Fibroblast of lung (primary cell): ENCODE measurements at regions not wholly inside any gene's neighbourhood (a gene's known extent, or its start where the extent isn't known, plus 50 kb on each side); places are given as distances from the start of the nearest gene placed in this dataset.

Experiments
- DNase-seq, 2 donors: peaks; one replicate each; pipeline versions ENCODE4 v3.0.0 to v3.0.0-alpha.2; 2010; ENCODE audit warnings: low read depth in 2 of 2
- H2AFZ ChIP-seq: 2 replicates; pipeline ENCODE4 v1.5.1; 2012; ENCODE audit warnings: low read length, control low read depth, inconsistent platforms
- H3K27ac ChIP-seq: 2 replicates; pipeline ENCODE4 v1.5.1; 2011; ENCODE audit warnings: low read length, control low read depth; ENCODE audit not compliant: insufficient read depth
- H3K27me3 ChIP-seq: 2 replicates; pipeline ENCODE4 v1.5.1; 2011; ENCODE audit warnings: mild to moderate bottlenecking, low read length; ENCODE audit not compliant: control insufficient read depth, insufficient read depth
- H3K36me3 ChIP-seq: 2 replicates; pipeline ENCODE4 v1.5.1; 2011; ENCODE audit warnings: low read length; ENCODE audit not compliant: control insufficient read depth, insufficient read depth
- H3K4me1 ChIP-seq: 2 replicates; pipeline ENCODE4 v1.5.1; 2011; ENCODE audit warnings: low read length; ENCODE audit not compliant: control insufficient read depth, insufficient read depth; ENCODE audit errors: extremely low read depth
- H3K4me2 ChIP-seq: 2 replicates; pipeline ENCODE4 v1.5.1; 2011; ENCODE audit warnings: low read length, control low read depth; ENCODE audit not compliant: insufficient read depth; ENCODE audit errors: extremely low read depth
- H3K4me3 ChIP-seq, 4 experiments: fragments of 200-600 bp in 1 of 4; sonication (generic) in 1 of 4; replicated peaks in 1 of 4; 2 replicates each; pipeline ENCODE4 v1.5.1; 2011 to 2016; ENCODE audit warnings: low read length in 4 of 4, low read depth in 3 of 4, mild to moderate bottlenecking in 3 of 4, control low read depth in 2 of 4, inconsistent platforms in 1 of 4, mixed read lengths in 1 of 4; ENCODE audit not compliant: insufficient read depth in 1 of 4; ENCODE audit errors: control extremely low read depth in 1 of 4
- H3K79me2 ChIP-seq: 2 replicates; pipeline ENCODE4 v1.5.1; 2012; ENCODE audit warnings: mild to moderate bottlenecking, low read length, inconsistent platforms; ENCODE audit not compliant: control insufficient read depth, insufficient read depth
- H3K9ac ChIP-seq: 2 replicates; pipeline ENCODE4 v1.5.1; 2011; ENCODE audit warnings: mild to moderate bottlenecking, low read length, control low read depth; ENCODE audit not compliant: insufficient read depth
- H3K9me3 ChIP-seq: 2 replicates; pipeline ENCODE4 v1.5.1; 2012; ENCODE audit warnings: low read depth, low read length; ENCODE audit not compliant: control insufficient read depth, insufficient read depth
- H4K20me1 ChIP-seq: 2 replicates; pipeline ENCODE4 v1.5.1; 2011; ENCODE audit warnings: low read length; ENCODE audit not compliant: control insufficient read depth, insufficient read depth; ENCODE audit errors: extremely low read depth
- EZH2 ChIP-seq: IDR thresholded peaks from 2 replicates; pipeline ENCODE4 v1.5.1; 2012; ENCODE audit warnings: low read length, control low read depth, mild to moderate bottlenecking; ENCODE audit errors: missing control alignments
- TF ChIP-seq, protein P1 (sequence below), 2 donors: IDR thresholded peaks in 1 of 2; conservative IDR thresholded peaks in 1 of 2; 1 replicate in 1 of 2; 2 replicates in 1 of 2; pipeline ENCODE4 v1.5.1; 2011 to 2012; ENCODE audit warnings: low read length in 2 of 2, control low read depth in 1 of 2, inconsistent platforms in 1 of 2, low read depth in 1 of 2, mild to moderate bottlenecking in 1 of 2

- H3K4me2 ChIP-seq: no peak overlapping the region
- H3K79me2 ChIP-seq: no peaks in the 10 kb centered on the region
- TF ChIP-seq, protein P1, sequence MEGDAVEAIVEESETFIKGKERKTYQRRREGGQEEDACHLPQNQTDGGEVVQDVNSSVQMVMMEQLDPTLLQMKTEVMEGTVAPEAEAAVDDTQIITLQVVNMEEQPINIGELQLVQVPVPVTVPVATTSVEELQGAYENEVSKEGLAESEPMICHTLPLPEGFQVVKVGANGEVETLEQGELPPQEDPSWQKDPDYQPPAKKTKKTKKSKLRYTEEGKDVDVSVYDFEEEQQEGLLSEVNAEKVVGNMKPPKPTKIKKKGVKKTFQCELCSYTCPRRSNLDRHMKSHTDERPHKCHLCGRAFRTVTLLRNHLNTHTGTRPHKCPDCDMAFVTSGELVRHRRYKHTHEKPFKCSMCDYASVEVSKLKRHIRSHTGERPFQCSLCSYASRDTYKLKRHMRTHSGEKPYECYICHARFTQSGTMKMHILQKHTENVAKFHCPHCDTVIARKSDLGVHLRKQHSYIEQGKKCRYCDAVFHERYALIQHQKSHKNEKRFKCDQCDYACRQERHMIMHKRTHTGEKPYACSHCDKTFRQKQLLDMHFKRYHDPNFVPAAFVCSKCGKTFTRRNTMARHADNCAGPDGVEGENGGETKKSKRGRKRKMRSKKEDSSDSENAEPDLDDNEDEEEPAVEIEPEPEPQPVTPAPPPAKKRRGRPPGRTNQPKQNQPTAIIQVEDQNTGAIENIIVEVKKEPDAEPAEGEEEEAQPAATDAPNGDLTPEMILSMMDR (conservative IDR thresholded peaks at IDR 0.05 in 1 of 2, IDR thresholded peaks at IDR 0.05 in 1 of 2; ENCODE audit: low read depth in 1 of 2, low read length in 2 of 2): no peak
- no peak for TF ChIP-seq EZH2
- H3K4me3 ChIP-seq: no peak overlapping the region
- no peak overlapping the region for H2AFZ ChIP-seq
- H3K9ac ChIP-seq: no peak overlapping the region
- no peaks in the 10 kb centered on the region for H3K36me3 ChIP-seq
- no peaks in the 10 kb centered on the region for H4K20me1 ChIP-seq
- no peaks in the 10 kb centered on the region for H3K9me3 ChIP-seq
- DNase-seq: no peak
- H3K4me1 ChIP-seq: no peaks in the 10 kb centered on the region
- H3K27me3 ChIP-seq: no peaks in the 10 kb centered on the region
- H3K27ac ChIP-seq: no peak overlapping the region
These were observed 167.6 kb upstream of the SYT13 start for GRCh38 chr11:45453721-45454120.

DNA sequence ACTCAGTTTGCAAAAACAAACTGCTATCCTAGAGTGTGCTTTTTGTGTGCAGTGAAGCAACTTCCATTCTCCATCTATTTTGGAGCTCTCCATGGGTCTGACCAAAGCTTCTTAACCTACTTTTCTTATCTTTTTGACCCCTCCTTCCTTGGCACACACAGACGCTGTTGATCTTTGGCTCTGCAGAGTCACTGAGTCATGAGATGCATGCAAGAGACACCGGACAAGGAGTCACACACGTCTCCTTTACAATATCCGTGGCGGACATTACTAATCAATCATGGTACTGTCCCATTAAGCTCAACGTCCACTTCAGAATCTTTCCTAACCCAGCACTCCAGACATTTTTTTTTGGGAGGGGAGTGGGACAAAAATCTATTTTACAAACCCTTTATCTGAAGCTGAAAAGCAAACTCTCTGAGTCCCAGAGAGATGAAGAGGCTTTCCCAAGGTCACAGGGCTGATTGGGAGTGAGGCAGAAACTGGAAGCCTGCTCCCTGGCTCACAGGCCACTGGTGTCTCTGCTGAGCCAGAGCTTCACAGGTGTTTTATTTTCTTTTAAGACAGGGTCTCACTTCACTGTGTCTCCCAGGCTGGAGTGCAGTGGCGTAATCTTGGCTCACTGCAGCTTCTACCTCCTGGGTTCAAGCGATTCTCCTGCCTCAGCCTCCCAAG lies 165.8 kb upstream of the SYT13 start:
- Histone ChIP-seq H3K4me3 (no peak overlapping the region), H3K4me2 (no peak overlapping the region), H2AFZ (no peak overlapping the region), H3K36me3 (no peaks in the 10 kb centered on the region), H4K20me1 (no peaks in the 10 kb centered on the region), H3K79me2 (no peaks in the 10 kb centered on the region), H3K27me3 (no peaks in the 10 kb centered on the region), H3K27ac (no peak overlapping the region), H3K9me3 (no peaks in the 10 kb centered on the region), H3K9ac (no peak overlapping the region), H3K4me1 (no peaks in the 10 kb centered on the region)
- TF ChIP-seq, protein P1 (conservative IDR thresholded peaks at IDR 0.05 in 1 of 2, IDR thresholded peaks at IDR 0.05 in 1 of 2; ENCODE audit: low read depth in 1 of 2, low read length in 2 of 2): no peak
- TF ChIP-seq EZH2: no peak
- DNase-seq: peak; percentile 18 to 44

- H3K27me3 ChIP-seq: no peaks in the 10 kb centered on the region
- H2AFZ ChIP-seq: no peak overlapping the region
- H4K20me1 ChIP-seq: no peaks in the 10 kb centered on the region
- H3K27ac ChIP-seq: no peak overlapping the region
- H3K36me3 ChIP-seq: no peaks in the 10 kb centered on the region
- TF ChIP-seq EZH2: no peak
- TF ChIP-seq, protein P1 (conservative IDR thresholded peaks at IDR 0.05 in 1 of 2, IDR thresholded peaks at IDR 0.05 in 1 of 2; ENCODE audit: low read depth in 1 of 2, low read length in 2 of 2): no peak
- no peaks in the 10 kb centered on the region for H3K9me3 ChIP-seq
- no peaks in the 10 kb centered on the region for H3K79me2 ChIP-seq
- H3K4me1 ChIP-seq: no peaks in the 10 kb centered on the region
- no peak overlapping the region for H3K4me3 ChIP-seq
- no peak overlapping the region for H3K4me2 ChIP-seq
- peak; percentile 57 to 62 for DNase-seq
- no peak overlapping the region for H3K9ac ChIP-seq
These were observed 164.0 kb upstream of the SYT13 start for GRCh38 chr11:45450189-45450588.
